Ishikawa (cell line): ENCODE measurements at regions not wholly inside any gene's neighbourhood (a gene's known extent, or its start where the extent isn't known, plus 50 kb on each side); places are given as distances from the start of the nearest gene placed in this dataset.

Experiments used
- CEBPB ChIP-seq: IDR thresholded peaks from 2 replicates; pipeline ENCODE4 v1.6.1; 2012
- CREB1 ChIP-seq: IDR thresholded peaks from 2 replicates; pipeline ENCODE4 v1.6.1; 2012; ENCODE audit warnings: low read depth
- EGR1 ChIP-seq: IDR thresholded peaks from 2 replicates; pipeline ENCODE4 v1.6.1; 2012
- EP300 ChIP-seq: IDR thresholded peaks from 2 replicates; pipeline ENCODE4 v1.6.1; 2012; ENCODE audit warnings: borderline replicate concordance
- FOXM1 ChIP-seq: IDR thresholded peaks from 2 replicates; pipeline ENCODE4 v1.6.1; 2012; ENCODE audit warnings: low read depth, borderline replicate concordance
- MAX ChIP-seq: IDR thresholded peaks from 2 replicates; pipeline ENCODE4 v1.6.1; 2012
- NFIC ChIP-seq: IDR thresholded peaks from 2 replicates; pipeline ENCODE4 v1.6.1; 2012
- RAD21 ChIP-seq: IDR thresholded peaks from 2 replicates; pipeline ENCODE4 v1.6.1; 2012; ENCODE audit warnings: low read depth
- REST ChIP-seq: IDR thresholded peaks from 2 replicates; pipeline ENCODE4 v1.6.1; 2012; ENCODE audit warnings: low read depth, mild to moderate bottlenecking
- TAF1 ChIP-seq: IDR thresholded peaks from 2 replicates; pipeline ENCODE4 v1.6.1; 2012; ENCODE audit warnings: low read depth, mild to moderate bottlenecking
- TCF12 ChIP-seq: IDR thresholded peaks from 2 replicates; pipeline ENCODE4 v1.6.1; 2012; ENCODE audit warnings: low read depth
- TEAD4 ChIP-seq: IDR thresholded peaks from 2 replicates; pipeline ENCODE4 v1.6.1; 2012
- USF1 ChIP-seq: IDR thresholded peaks from 2 replicates; pipeline ENCODE4 v1.6.1; 2012
- YY1 ChIP-seq: IDR thresholded peaks from 2 replicates; pipeline ENCODE4 v1.6.1; 2012; ENCODE audit warnings: low read depth
- ZBTB7A ChIP-seq: IDR thresholded peaks from 2 replicates; pipeline ENCODE4 v1.6.1; 2012; ENCODE audit warnings: low read depth

- TF ChIP-seq REST (no peak), ZBTB7A (no peak), CEBPB (no peak), TCF12 (no peak), CREB1 (no peak), EGR1 (no peak), NFIC (no peak), YY1 (no peak), RAD21 (no peak), EP300 (no peak), TAF1 (no peak), USF1 (no peak), TEAD4 (no peak), FOXM1 (no peak), MAX (no peak)
Measured at GRCh38 chr2:144571770-144572169, 51.9 kb upstream of the ZEB2 start.

- TF ChIP-seq REST (no peak), USF1 (no peak), FOXM1 (no peak), YY1 (no peak), TCF12 (no peak), EP300 (no peak), TEAD4 (no peak), EGR1 (no peak), CREB1 (no peak), RAD21 (no peak), ZBTB7A (no peak), CEBPB (no peak), TAF1 (no peak), MAX (no peak), NFIC (no peak)
Measured at GRCh38 chr2:144570566-144570965, 50.6 kb upstream of the ZEB2 start.
